Hematopoietic multipotent progenitor cell treated with erythropoietin and hydrocortisone succinate and interleukin-3 and kit ligand, for 6 days (in vitro differentiated cells): ENCODE measurements at regions not wholly inside any gene's neighbourhood (a gene's known extent, or its start where the extent isn't known, plus 50 kb on each side); places are given as distances from the start of the nearest gene placed in this dataset.
A peak's percentile ranks its signal among the peaks of the same experiment; 100 is the strongest.
"Not testable (repeated sequence)": the region's sequence is repeated elsewhere in the genome, so short reads cannot be mapped to it uniquely, and the experiment has no call there.

Experiments
- DNase-seq: peaks from one replicate; pipeline ENCODE4 v3.0.0-alpha.2; 2015

- no peak for DNase-seq
These were observed 99.5 kb upstream of the KLHL13 start for GRCh38 chrX:118216087-118216486.

- no peak for DNase-seq
These were observed 99.9 kb upstream of the KLHL13 start for GRCh38 chrX:118216509-118216908.

GRCh38 chrX:118218079-118218478 lies 101.5 kb upstream of the KLHL13 start:
- DNase-seq: no peak

- DNase-seq: no peak
These were observed 102.3 kb upstream of the KLHL13 start for GRCh38 chrX:118218940-118219339.

- DNase-seq: no peak
These were observed 103.3 kb upstream of the KLHL13 start for GRCh38 chrX:118219866-118220265.

GRCh38 chrX:118220509-118220908 lies 103.9 kb upstream of the KLHL13 start:
- no peak for DNase-seq

GRCh38 chrX:118221270-118221669 lies 104.7 kb upstream of the KLHL13 start:
- DNase-seq: no peak

GRCh38 chrX:118221733-118222132 lies 105.1 kb upstream of the KLHL13 start:
- no peak for DNase-seq

GRCh38 chrX:118222421-118222820 lies 105.8 kb upstream of the KLHL13 start:
- DNase-seq: no peak

- DNase-seq: peak; percentile 45
These were observed 109.3 kb upstream of the KLHL13 start for GRCh38 chrX:118225711-118226428.

- no peak for DNase-seq
These were observed 111.4 kb upstream of the KLHL13 start for GRCh38 chrX:118228041-118228440.

- no peak for DNase-seq
These were observed 111.8 kb upstream of the KLHL13 start for GRCh38 chrX:118228456-118228855.

GRCh38 chrX:118231464-118231863 lies 114.4 kb upstream of the WDR44 start:
- no peak for DNase-seq

- DNase-seq: no peak
These were observed 106.6 kb upstream of the WDR44 start for GRCh38 chrX:118239178-118239870.

- no peak for DNase-seq
These were observed 105.8 kb upstream of the WDR44 start for GRCh38 chrX:118239913-118240698.

GRCh38 chrX:118246961-118247360 lies 98.9 kb upstream of the WDR44 start:
- not testable (repeated sequence) for DNase-seq

GRCh38 chrX:118249146-118249545 lies 96.8 kb upstream of the WDR44 start:
- no peak for DNase-seq

- no peak for DNase-seq
These were observed 95.5 kb upstream of the WDR44 start for GRCh38 chrX:118250445-118250844.

- no peak for DNase-seq
These were observed 94.6 kb upstream of the WDR44 start for GRCh38 chrX:118251271-118251670.

GRCh38 chrX:118252967-118253366 lies 92.9 kb upstream of the WDR44 start:
- no peak for DNase-seq

GRCh38 chrX:118254611-118255010 lies 91.3 kb upstream of the WDR44 start:
- peak; percentile 60 for DNase-seq

- no peak for DNase-seq
These were observed 90.0 kb upstream of the WDR44 start for GRCh38 chrX:118255921-118256320.

- DNase-seq: no peak
These were observed 88.1 kb upstream of the WDR44 start for GRCh38 chrX:118257781-118258180.

- DNase-seq: no peak
These were observed 86.7 kb upstream of the WDR44 start for GRCh38 chrX:118259213-118259612.
